Activated naive CD4-positive, alpha-beta T cell treated with anti-CD3 and anti-CD28 coated beads, Interleukin-2, amount 50 U/mL, for 16 hours (primary cell): ENCODE measurements at regions not wholly inside any gene's neighbourhood (a gene's known extent, or its start where the extent isn't known, plus 50 kb on each side); places are given as distances from the start of the nearest gene placed in this dataset.
"Not testable (repeated sequence)": the region's sequence is repeated elsewhere in the genome, so short reads cannot be mapped to it uniquely, and the experiment has no call there.

Experiments used
- DNase-seq: peaks from one replicate; pipeline ENCODE4 v3.0.0-alpha.2; 2020

DNA sequence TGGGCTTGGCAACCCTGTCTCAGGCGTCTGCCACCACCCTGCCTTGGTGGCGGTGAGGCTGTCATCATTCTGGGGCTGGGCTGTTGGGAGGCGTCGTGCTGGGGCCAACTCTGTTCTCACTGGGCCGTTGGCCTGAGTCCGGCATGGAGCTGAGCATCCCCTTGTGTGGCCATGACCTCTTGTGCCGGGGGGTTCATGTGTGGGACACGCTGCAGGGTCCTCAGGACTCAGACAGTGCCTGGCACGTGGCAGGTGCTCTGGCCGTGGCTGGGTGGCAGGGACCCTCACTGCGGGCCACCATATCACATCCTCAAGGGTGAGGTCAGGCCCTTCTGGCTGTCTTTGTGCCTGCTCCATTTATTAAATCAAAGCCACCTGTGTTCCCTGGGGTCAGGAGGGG lies 197.4 kb downstream of the BANP start:
- not testable (repeated sequence) for DNase-seq

DNA sequence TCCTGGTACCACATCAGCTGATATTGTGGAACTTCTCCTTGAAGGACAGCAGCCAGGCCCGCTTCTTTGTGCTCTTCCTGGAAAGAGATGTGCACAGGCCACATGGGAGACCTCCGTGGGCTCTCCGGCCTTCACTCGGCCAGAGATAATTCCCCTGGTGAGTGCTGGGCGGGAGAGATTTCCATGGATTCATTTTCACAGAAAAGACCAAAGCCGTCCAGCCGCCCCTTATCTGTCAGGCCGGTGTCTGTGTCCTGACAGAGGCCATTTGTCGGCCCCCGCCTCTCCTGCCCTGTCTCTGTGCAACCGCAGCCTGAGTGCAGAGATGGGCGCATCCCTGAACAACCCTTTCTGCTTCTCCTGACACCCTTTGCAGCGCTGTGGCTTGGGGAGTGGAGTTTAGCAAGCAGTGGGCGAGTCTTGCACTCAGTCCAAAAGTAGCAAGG lies 197.9 kb downstream of the BANP start:
- not testable (repeated sequence) for DNase-seq

DNA sequence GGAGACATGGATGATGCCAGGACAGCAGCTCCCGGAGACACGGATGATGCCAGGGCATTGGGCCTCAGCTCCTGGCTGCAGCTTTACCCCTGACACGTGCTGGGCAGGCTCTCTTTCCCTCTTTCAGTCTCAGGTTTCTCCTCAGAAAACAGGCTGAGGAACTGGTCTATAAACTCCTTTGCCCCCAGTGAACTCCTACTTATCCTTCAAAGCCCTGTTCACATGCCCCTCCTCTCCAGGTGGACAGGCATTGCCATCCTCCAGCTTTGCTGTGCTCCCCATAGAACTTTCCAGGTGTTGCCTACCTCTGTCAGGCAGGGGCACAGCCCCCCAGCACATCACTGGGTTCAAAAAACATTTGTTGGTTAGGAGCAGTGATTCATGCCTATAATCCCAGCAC lies 198.4 kb downstream of the BANP start:
- not testable (repeated sequence) for DNase-seq

DNA sequence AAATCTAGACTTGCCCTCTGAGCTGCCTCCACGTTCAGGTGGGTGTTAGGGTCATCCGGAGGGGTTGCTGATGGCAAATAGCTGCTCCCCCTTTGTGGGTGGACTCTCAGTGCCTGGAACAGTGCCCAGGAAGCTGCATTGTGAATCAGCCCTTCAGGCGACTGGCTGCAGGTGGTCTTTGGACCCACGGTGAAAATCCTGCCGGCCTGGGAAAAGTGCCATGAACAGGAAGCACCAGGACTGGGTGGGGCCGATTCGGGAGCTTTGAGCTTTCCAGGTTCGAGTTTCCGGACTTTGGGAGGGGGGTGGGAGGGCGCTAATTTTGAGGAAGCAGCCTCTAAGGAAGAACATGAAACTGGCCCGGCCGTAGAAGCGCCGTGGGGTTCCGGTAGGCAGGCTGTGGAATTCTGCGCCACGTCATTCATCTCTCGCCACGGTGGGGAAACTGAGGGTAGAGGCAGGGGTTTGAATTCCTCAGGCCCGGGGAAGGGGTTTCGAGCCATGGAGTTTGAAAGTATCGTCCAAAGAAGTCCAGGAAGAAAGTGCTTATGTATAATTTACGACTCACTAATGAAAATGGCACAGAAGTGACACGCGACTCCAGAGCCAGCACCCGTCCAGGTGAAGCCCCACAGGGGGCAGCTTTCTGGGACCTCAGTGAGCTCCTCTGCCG lies 199.4 kb downstream of the BANP start:
- not testable (repeated sequence) for DNase-seq

DNA sequence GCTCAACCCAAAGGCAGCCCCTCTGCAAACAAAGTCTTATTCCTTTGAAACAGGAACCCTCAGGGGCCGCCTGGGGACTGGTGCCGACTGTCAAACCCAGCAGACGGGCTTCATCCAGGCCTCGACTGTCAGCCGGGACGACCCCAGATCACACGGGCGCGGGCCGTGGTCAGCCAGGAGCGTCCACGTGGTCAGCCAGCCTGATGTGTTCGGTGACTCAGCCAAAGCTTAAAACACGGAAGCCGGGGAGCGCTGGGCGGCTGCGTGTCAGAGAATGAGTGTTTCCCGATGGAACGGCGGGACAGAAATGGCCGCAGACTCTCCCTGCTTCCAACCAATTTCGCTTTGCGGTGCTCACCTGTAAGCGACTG lies 199.9 kb downstream of the BANP start:
- DNase-seq: not testable (repeated sequence)

DNA sequence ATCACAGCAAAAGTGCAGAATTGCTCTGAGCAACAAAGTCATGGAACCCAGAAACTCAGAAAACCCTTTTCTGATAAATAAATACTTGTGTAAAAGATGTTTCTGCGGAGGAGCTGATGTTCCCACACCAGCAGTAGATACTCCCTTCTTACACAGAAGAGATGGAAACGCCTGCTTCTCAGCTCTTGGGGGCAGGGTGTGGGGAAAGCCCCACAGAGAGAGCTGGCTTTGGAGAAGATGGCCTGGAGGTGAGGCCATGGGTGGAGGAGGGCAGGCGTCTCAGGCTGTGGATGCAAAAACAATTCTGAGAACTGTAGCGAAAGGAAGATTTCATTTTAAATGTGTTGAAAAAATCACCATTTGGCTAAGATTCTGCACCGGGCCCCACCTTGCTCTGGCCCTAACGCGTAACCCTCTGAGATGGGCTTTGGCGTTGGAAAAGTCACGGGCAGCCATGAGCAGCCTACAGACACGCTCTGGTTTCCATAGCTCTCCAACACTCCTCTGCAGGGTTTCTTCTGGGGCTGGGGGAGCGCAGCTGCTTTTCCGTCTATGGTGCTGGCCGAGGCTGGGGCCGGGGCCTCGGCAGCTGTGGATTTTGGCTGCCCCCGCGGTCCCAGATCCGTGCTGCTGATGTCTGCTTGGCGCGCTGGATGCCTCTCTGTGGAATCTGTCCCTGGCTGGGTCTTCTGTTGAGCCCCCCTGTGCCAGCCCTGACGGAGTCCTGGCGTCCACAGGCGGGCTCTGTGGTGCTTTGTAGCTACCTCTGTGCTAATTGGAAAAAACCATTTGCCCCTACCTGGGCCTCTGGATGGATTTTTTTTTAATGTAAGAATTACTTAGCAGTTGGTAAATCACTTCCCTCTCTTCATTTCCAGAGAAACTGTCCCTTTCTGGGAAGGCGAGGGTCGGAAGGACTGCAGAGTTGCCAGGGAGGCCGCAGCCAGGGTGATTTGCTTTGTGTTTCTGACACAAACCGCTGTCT lies 200.9 kb downstream of the BANP start:
- DNase-seq: not testable (repeated sequence)

DNA sequence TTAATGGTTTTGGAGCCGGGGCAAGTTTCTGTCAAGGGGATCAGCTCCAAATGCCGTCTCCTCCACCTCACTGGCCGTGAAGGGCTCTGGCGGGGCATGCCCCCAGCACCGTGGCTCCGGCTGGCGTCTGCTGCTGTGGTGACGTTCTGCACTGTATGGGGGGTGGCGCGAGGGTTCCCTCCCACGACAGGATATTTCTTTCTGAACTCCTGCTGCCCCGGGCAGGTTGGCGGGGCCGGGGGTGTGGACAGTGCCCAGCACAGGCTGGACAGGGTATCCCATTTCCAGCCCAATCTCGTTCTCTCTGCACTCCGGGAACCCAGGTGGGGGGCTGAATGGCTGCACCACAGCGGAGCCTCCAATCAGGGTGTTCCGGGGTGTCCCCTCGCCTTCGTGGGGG lies 201.6 kb downstream of the BANP start:
- not testable (repeated sequence) for DNase-seq

DNA sequence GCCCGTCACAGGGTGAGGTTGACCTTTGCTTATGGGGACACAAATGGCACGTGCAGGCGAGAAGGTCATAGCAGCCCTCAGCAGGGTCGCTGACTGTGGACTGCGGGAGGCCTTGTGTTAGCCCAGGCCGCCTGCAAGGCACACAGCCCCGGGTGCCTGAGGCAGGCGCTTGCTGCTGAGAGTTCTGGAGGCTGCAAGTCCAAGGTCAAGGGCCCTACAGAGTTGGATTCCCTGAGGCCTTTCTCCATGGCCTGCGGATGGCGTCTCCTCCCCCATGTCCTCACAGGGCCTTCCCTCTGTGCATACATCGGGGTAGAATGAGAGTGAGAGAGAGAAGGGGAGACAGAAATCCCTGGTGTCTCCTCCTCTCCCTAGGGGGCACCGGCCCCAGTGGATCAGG lies 202.3 kb downstream of the BANP start:
- not testable (repeated sequence) for DNase-seq

DNA sequence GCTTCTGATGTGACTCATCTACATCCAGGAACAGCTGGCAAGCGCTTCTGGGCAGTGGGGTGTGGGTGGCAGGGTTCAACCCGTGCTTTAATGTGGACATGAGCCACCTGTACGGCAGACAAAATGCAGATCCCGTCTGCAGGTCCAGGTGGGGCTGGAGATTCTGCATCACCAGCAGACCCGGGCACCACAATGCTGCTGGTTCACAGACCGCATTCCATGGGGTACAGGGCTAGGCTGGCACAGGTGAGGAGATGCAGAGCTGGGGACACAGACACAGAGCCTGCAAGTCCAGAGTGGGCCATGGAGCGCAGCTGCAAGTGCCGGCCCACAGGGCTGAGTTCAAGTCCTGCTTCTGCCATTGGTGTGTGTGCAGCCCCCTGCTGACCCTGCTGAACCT lies 203.7 kb downstream of the BANP start:
- not testable (repeated sequence) for DNase-seq

DNA sequence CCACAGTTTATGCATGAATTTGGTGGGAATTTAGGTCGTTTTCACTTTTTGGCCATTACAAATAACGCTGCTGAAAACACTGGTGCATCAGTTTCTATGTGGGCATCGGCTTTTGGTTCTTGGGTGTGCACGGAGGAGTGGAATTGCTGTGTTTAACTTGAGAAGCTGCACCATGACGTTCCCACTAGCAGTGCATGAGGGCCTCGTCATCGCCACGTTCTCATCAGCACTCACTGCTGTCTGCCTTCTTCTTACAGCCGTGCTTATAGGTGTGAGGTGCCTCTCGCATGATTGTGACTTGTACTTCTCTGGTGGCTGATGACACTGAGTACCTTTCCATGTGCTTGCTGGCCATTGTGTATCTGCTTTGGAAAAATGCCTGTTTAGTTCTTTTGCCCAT lies 204.4 kb downstream of the BANP start:
- DNase-seq: not testable (repeated sequence)

DNA sequence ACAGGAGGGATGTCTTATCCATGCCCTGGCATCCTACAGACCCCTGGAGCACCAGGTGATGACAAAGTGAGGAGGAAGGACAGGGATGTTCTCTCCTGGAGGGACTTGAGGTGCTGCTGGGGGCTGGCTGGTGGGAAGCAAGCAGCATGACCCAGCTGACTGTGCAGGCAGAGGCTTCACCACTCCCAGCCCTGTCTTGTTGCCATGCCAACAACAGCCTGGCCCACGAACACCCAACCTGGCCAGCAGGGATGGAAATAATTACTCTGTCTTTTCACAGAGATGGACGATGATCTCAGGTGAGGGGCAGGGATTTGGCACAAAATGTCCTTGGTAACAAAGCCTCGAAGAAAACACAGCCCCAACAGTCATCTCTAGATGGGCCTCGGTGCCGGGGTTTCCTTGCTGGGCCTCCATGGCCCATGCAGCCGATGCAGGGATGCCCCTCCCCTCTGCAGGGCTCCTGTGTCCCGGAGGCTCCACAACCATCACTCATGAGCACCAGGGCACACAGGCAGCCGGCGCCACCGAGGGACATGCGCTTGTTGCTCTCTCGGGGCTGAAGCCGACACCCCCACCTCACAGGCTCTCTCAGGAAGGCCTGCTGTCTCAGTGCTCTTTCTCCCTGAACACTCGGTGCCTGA lies 205.5 kb downstream of the BANP start:
- not testable (repeated sequence) for DNase-seq

DNA sequence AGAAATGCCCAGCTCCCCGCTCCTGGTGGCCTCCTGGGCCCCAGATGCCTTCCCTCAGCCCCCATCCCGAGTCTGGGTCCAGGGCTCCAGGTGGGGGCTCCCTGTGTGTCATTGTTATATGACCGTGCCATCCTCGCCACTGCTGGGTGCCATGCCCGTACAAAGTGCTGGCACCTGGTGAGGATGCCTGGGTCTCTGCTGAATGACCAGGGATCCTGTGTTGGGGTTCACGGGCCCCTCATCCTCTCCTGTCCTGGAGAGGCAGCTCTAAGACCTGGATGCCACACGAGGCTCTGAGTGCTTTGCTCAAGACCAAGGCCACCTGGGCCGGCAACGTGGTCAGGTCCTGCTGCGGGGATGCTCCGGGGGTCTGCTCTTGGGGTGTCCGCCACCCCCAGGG lies 206.5 kb downstream of the BANP start:
- DNase-seq: not testable (repeated sequence)

DNA sequence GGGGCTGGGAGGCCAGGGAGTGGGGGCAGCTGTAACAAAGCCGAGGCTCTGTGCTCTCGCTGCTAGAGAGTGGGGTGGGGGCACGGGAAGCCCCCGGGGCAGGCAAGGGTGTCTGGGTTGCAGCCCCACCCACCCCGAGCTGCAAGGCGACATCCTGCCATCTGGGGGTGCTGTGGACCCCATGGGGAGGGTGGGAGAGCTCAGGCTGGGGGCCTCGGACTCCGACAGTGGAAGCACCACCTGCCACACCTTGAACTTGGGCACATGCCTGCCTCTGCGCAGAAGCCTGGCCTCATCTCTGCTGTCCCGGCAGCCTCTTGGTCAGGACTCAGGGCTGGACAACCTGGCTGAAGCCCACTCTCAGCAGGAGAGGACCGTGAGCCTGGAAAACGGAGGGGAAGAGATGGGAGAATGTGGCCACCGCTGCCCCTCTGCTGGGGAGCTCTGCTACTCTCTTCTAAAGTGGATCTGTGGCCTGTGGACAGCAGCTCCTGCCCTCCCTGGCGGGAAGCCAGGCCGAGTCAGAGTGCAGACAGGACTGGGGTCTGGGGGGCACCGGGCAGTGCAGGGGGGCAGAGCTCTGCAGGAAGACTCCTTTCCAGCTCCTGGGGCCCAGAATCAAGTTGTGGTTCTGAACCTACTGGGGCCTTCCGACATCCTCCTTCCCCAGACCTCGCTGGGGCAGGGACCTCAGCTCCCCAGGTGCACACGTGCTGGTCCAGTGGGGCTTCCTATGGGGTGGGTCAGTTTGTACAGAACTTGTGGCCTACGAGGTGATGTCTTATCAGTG lies 207.2 kb downstream of the BANP start:
- DNase-seq: not testable (repeated sequence)

DNA sequence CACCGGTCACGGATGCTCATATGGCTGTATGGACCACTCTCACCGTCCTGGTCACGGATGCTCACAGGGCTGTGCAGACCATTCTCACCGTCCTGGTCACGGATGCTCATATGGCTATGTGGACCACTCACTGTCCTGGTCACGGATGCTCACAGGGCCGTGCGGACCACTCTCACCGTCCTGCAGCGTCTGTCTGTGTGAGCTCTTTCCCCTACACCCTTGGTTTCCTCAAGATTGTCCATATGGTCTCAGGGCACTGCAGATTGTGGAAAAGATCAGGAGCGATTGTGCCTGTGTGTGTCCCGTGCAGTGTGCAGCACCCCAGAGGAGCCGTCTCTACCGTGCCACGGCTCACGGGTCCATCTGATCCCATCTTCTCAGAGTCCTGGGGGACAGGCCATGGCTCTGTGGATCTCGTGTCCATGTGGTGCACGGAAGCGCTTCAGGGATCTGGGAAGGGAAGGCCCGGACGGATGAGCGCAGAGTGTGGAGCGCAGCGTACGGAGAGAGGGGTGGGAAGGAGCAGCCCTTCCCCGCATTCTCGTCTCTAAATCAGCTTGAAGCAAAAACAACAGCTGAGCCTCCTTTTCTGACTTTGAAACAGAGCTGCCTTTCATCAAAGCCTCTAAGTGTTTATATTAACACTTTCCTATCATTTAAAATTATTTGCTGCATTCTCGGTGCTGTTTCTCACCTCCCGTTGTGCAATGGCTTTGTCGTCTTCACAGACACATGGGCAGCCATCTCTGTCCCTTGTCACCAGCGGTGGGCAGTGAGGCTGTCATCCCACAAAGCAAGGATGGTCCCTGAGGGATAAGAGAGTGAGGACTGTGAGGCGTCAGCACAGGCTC lies 208.0 kb downstream of the BANP start:
- DNase-seq: not testable (repeated sequence)

DNA sequence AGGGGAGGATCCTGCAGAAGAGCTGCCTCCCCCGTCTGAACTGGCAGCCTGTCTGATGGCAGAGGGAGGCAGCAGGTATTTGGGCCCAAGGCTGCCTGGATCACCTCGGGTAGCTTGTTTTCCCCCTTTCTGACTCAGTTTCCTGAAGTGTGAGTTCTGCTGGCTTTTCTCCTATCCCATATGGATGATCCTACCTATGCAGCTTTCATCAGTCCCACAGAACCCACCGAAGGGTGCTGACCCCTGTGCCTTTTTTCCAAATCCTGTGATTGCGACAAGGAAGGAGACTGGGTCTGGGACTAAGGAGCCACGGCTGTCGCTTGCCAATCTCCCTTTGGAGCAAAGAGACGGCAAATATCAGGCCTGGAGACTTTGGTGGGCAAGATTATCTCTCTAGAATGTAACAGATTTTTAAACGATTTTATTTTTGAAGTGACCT lies 208.7 kb downstream of the BANP start:
- DNase-seq: not testable (repeated sequence)

DNA sequence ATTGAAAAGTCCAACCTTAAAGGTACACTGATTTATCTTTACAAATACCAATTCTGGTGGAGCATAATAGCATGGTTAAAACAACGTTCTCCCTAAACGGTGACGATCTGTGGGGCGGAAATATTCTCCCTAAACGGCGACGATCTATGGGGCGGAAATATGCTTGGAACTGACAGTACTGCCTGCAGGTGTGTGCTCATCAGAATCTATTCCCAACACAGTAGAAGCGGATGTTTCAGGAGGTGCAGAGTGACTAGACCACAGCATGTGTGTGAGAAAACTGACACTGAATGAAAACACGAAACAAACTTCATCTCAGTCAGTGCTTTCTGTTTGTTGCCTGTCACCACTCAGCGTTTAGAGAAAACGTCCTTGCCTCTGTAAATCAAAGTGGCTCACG lies 210.0 kb downstream of the BANP start:
- not testable (repeated sequence) for DNase-seq

DNA sequence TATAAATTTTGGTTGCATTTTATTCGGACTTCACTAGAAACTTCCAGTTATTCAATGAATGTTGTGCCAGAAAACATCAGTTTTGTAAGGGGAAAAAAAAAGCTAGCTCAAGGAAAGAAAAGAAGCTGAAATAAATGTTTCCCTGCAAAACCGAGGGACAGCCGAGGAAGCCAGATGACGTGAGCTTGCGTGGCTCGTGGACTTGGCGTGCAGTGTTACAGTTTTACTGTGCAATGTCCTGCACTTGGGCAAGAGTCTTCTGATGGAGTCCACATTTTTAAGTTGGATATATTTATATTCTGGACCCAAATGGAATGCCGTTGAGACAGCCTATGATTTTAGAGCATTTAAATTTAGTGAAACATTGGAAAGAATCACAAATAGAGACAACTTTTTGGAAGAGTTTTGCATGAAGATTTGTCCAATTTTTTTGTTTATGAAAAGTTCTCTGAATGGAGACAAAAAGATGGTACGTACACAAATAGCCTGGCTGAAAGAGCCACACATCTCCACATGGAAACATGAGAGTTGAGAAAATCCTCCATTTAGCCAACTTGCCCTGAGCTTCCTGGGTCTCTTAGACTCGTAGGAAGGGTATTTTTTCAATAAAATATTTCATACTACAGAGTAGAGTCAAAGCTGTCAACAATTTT lies 210.5 kb downstream of the BANP start:
- DNase-seq: not testable (repeated sequence)

DNA sequence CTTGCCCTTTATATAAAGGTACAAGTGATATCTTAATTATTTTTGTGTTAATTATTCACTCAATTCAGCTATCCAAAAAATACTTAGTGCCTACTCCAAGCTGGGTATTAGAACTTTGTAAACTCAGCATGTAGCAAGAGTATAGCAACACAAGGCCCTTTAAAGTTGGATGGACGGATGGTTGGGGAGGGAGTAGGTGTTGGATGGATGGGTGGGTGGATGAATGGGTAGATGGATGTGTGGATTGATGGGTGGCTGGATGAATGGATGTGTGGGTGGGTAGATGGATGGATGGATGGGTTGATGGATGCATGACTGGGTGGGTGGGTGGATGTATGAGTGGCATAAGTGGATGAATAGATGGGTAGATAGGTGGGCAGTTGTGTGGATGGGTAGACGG lies 211.5 kb downstream of the BANP start:
- DNase-seq: not testable (repeated sequence)

DNA sequence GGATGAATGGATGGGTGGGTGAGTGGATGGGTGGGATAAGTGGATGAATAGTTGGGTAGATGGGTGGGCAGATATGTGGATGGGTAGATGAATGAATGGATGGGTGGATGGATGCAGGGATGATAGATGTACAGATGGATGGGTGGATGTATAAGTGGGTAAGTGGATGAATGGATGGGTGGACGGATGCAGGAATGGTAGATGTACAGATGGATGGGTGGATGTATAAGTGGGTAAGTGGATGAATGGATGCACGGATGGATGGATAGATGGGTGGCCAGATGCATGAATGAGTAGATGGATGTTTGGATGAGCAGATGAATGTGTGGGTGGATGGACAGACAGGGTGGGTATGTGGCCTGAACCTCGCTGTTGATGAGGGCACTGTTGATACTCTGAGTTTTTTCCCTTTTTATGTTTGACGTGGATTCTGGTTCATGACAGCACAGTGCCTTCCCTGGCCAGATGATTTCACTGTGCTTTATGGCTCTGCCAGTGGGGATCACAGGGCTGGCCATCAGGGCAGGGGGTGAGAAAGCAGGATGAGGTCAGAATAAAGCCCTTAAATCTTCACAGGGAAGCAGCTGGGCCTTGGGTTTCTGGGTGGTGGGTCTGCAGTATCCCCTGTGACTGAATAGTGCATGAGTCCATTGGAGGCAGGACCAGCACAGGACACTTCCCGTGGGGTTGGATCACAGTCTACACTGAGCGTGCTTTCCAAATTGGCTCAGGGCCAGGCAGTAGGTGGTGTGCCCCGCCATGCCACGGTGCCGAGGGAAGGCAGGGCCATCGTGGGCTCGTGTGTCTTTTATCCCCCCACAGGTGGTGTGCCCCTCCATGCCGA lies 213.2 kb downstream of the BANP start:
- not testable (repeated sequence) for DNase-seq

DNA sequence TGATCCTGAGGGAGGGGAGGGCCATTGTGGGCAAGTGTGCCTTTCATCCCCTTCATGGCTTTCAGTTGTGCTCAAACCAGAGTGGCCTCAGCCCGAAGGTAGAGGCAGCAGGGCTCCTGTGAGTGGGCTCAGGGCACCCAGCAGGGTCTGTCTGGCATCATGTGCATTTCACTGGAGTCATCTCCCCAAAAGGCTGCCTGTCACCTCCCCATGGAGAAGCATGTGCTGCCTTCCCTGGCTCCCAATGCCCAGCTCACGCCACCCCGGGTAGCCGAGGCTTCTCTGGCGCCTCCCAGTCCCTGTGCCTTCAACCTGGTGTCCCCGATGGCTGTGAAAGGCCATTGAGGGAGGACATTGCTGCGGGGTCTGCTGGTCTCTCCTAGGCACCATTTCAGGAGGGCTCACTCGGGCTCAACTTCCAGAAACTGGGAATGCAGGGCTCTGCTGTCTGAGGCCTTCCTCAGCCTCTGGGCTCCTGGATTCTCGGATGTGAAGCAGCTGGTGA lies 213.9 kb downstream of the BANP start:
- not testable (repeated sequence) for DNase-seq
